GM18511 (cell line): ENCODE measurements at regions not wholly inside any gene's neighbourhood (a gene's known extent, or its start where the extent isn't known, plus 50 kb on each side); places are given as distances from the start of the nearest gene placed in this dataset.

ENCODE experiments used
- ATAC-seq: cut with Tn5 transposase; IDR thresholded peaks from one replicate; pipeline ENCODE4 v1.9.1; 2021; ENCODE audit warnings: mild to moderate bottlenecking, moderate library complexity; ENCODE audit not compliant: unreplicated experiment

GRCh38 chr11:103848686-103849085 is 187.8 kb upstream of the DDI1 start:
- no peak for ATAC-seq

GRCh38 chr11:103849366-103849765 is 187.1 kb upstream of the DDI1 start:
- no peak for ATAC-seq

DNA sequence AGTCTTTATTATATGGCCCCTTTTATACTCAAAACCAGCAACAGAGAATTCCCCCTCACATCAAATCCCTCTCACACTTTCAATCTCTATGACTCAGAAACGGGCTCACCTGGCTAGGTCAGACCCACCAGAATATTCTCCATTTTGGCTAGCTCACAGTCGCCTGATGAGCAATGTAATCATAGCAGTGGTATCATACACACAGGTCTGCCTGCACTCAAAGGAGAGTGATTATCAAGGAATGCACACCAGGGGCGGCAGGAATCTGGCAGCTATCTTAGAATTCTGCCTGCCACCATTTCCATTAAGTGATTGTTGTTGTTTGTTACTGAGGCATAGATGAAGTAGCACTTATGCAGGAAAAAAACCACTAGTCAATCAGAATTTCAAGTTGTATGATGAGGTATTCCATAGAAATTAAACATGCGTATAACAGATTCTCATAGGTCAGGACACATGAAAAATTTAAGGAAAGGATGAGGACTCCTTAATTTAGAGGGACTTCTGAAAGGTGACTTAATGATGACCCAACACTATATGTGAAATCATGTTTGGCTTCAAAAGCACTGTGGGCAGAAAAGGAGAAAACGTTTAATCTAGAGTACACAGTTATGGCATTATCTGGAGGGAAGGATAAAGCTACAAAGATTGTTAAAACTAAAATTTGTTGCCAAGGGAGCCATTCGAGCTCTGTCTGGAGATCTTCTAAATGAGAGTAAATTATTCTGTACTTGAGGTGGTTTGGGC is 185.8 kb upstream of the DDI1 start:
- no peak for ATAC-seq

- ATAC-seq, result no peak
Observed at GRCh38 chr11:103851166-103851651, 185.2 kb upstream of the DDI1 start.
